Suppressor macrophage (primary cell): ENCODE measurements at regions not wholly inside any gene's neighbourhood (a gene's known extent, or its start where the extent isn't known, plus 50 kb on each side); places are given as distances from the start of the nearest gene placed in this dataset.

Source experiments
- DNase-seq, 4 experiments: peaks; one replicate each; pipeline ENCODE4 v3.0.0-alpha.2; 2020 to 2022

DNA sequence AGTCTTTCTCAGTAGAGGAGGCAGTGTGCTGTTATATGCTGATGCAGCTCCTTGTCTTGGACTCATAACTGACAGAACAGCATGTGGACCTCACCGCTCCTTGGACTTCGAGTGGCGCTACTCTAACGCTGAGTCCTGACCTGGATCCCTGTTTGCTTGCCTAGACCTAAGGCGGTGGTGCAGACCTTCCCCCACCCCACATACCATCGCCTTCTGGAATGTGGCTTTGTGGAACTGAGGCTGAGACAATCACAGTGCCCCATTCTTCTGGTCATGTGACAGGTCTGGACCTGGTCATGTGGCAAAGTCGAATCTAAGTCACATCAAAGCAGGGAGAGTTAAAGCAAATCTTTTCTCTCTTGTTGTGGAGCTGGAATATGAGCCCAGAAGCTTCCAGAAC lies 190.7 kb upstream of the MKI67 start:
- no peak for DNase-seq

DNA sequence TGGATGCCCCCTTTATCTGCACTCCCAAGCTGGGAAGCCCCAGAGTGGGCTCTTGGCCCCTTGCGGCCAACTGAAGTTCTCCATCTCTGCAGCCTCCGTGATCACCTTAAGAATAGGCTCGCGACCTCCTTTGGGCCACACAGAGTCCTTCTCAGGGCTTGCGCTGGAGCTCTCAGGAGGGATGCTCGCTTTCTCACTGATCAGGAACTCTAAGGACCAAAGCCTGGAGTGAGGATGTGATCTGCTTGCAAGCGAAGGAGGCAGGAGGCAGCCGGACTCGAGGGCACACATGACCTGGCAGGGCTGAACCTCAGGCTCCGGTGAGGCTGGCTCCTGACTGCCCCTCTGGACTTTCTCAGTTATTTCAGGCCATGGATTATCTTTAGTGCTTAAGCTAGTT lies 192.1 kb upstream of the MKI67 start:
- DNase-seq = no peak

DNA sequence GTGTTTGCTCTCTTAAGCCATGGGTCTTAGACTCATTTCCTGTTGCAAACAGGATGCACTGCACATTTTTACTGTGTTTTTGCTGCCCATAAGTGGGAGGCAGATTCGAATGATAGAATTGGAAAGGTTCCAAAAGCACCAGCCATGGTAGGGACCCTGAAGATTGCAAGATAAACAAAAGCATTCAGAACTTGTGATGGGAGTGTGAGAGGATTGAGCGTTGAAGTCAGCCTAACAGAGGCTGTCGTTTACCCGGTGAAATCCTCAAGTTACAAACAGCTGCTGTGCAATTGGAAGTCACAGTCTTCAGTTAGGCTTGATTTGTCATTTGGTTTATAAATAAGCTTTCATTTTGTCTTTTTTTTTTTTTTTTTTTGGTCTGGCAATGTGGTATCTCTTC lies 192.7 kb upstream of the MKI67 start:
- DNase-seq = no peak

DNA sequence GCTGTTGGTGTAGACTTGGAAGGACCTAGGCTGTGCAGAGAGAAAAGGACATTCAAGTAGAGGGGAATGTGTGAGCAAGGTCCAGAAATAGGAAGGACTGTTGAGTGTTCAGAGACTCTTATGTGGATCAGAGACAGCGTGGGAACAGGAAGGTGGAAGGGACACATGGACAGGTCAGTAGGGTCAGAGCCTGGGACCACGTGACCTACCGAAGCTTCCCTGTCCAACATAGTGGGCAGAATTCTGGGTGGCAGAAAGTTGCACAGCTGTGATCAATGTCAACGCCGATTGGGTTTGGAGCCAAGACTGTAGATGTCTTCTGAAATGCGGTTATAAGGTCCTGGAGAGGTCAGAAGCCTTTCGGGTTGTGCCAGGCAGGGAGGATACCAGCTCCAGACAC lies 195.9 kb upstream of the MKI67 start:
- DNase-seq = no peak

DNA sequence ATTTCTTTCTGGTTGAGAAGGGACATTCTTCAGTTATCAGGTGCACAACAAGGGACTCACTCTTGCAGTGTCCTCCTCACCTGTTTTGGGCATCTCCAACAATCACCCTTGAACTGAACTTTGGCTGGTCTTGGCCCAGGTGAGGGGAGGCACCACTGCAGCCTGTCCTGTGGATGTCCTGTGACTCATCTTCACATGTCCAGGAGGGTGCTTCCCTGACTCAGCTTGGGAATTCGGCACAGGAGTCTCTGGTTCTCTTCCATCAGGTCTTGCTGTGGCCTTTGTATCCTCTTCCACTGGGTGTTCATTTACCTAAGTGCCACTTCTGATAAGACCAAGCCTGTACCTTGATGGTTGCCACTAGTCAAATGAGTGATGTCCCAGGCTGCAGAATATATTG lies 196.7 kb upstream of the MKI67 start:
- DNase-seq = no peak

DNA sequence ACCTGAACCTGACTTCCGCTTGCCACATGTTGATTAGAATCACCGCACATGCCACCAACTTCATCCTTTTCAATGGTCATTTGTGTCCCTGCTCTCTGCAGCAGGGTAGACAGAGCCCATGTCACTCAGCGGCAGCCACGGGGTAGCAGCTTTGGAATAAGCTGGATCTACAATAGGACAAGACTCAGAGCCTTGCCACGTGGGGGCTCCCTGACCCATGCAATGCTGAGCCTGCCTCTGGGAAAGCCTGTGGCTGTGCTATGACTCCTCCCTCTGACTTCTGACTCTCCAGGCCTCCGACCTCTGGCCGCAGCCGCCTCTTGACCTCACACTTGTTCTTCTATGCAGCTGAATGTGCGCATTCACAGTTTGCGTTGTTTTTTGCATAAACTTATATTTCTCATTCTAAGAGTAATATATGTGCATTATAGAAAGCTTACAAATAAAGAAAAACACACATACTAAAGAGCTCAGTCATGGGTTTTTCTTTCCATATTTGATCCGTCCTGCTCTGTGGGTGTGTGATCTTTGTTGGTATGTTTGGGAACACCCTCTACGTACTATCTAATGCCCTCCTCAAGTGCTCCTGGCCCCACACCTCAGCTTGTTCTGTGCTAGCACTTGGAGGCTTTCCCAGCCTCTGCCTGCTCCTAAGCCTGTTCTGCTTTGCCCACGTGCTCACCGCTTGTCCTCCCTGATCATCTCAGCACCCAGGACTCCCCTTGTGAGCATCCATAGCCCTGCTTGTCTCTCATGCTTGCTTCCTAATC lies 198.0 kb upstream of the MKI67 start:
- DNase-seq = no peak

DNA sequence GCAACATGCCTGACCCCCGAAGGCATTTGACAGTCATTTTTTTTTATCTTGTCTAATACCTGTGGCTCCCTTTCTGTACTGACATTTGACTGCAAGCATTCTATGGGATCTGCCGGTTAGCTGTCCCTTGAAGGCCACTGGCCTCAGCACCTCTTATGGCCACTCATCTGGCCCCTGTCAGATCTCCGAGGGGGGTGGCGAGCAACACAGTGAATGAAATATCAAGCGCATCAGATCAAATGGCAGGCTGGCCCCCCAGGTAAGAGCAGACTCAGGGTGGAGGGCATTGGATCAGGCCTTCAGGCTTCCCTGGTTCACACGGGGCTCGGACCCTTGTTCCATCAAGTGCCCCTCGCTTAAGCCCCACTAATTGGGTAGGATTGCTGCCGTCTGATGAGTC lies 199.6 kb upstream of the MKI67 start:
- no peak for DNase-seq

DNA sequence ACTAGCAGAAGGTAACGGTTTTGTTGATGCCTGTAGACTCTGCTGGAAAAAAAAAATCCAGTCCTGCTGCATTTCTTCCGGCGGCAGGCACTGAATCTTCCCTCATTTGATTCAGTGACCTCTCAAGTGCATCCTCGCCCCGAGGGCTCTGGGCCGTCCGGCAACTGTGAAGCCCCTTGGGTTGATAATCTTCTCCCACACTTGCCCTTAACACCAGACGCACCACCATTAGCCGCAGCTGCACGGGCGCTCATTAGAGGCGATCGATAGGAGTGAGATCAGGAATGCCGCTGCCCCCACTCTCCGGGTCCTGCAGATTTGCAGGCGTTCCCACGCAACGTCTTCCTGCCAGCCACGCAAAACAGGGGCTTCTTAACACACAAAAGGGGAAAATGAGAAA lies 200.0 kb upstream of the MKI67 start:
- no peak for DNase-seq

DNA sequence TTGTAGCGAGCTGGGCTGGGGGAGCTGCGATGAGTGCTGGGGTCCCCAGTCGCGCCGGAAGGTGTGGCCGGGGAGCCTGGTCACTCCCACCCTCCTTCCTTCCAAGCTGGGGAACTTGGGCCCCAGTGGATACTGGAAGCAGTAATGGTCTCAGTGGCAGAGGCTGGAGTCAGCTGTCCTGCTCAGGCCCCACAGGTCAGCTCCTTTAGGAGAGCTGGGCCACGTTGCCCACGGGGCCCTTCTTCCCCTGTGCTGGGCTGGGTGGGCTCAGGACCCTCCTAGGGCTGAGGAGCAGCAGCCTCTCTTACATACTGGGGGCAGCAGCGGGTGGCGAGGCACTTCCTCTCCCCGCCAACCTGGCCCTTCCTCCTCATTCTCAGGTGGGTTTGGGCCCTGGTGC lies 200.6 kb upstream of the MKI67 start:
- DNase-seq = no peak

DNA sequence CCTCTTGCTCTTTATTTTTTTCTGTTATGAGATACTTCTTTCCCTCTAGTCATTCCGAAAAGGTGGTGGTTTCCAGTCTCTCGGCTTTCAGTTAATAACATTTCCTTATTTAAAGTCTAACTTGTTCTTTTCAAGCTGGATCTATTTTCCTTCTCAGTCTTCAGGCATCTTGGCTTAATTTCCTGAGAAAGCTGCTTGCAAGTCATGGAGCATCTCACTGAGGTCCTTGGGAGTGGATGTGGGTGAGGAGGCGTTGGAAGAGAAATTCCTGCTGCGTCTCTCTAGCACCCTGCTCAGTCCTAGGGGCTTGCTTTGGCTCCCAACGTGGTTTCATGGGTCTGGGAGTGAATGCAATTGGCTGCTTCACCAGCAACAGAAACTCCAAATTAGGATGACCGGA lies 210.2 kb upstream of the MKI67 start:
- no peak for DNase-seq

DNA sequence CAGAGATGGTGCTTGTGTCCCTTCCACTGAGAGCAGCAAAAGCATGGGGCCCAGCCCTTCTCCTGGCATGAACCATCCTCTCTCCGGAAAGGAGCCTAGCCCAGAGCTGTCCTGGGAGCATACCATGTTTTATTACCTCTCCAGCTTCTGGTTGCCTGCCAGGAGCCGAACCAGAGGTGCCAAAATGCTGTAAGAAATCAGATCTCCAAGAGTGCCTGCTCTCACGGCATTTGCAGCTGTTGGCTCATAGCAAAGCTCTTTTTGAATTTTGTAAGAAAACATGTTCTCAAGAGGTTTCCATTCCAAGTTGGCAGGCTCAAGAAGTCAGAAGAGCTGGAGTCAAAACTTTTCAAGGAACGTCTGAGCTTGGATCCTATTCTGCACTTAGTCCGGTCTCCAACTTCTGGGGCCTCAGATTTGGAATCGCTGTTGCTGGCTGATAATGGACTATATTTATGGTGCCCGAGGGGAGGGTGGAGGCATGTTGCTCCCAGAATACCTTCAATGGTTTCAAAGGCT lies 211.7 kb upstream of the MKI67 start:
- no peak for DNase-seq

DNA sequence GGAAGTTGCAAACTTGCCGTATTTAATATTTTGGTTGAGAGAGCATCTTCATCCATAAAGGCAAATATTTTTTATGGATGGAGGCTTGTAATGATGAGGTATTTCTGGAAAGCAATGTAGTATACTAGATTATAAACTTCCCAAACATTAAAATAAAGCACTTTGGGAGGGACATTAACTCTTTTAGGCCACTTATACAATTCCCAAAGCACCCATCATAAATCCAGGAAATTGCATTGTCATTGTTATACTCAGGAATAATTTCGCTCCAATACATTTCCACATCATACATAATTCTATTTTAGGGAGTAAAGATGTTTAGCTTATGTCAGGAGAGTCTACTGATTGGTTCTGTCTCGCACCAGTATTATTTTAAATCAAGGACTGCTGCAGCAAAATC lies 212.7 kb upstream of the MKI67 start:
- no peak for DNase-seq

DNA sequence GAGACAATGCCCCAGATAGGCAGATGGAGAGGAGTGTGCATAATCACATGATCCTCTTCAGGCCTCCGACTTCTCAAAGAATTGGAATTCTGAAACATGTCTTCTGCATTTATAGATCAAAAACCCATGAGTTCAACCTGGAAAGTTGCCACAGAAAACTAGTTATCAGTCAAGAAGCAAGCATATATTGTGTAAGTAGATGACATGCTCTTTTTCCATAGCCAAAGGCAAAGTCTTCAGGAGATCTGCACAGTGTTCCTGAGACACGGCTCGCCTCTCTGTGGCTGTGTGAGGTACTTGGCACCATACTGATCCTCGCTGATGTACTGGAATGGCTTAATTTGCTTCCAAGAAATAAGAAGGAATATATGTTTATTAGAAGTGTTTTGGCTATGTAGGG lies 213.5 kb upstream of the MKI67 start:
- DNase-seq = no peak

DNA sequence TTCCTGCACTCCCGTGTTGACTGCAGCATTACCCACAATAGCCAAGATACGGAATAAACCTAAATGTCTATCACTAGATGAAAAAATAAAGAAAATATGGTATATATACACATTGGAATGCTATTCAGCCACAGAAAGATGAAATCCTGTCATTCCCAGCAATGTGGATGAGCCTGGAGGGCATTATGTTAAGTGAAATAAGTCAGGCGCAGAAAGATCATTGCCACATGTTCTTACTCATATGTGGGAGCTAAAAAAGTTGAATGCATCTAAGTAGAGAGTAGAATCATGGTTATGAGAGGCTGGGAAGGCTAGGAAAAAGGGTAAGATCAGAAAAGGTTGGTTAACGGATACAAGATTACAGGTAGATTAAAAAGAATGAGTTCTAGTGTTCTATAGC lies 219.1 kb upstream of the MKI67 start:
- DNase-seq = no peak

DNA sequence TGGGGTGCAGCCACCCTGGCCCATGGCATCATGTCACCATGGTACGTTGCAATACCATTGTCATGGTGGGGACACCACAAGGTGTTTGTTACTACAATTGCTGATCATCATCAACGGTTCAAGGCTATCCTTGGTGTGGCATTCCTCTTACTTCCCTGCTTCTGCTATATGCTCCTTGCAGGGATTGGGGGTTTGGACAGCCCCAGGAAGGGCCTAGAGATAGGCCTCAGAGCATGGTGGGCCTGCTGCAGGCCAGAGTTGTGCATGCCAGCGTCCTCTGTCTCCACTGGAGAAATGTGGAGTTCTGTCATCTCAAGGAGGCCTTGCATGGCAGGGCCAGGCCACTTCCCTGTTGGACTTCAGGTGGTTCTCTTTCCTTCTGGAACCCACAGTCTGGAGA lies 234.6 kb upstream of the MKI67 start:
- no peak for DNase-seq

DNA sequence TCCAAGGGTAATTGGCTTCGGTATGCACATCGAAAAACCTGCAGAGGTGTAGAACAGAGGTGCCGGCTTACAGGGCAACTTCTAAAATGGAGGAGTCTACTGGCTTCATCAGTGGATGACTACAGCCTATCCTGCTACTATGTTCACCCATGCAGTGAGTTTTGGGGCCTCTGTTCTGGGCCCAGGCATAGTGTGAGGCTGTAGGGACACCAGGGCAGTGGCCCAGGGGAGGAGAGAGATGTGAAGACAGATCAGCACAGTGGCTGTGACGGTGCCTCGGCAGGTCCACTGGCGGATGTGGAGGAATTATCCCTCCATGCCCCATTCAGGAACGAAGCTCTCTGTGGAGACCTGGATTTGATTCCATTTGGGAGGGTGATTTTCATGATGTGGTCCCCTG lies 235.3 kb upstream of the MKI67 start:
- no peak for DNase-seq

DNA sequence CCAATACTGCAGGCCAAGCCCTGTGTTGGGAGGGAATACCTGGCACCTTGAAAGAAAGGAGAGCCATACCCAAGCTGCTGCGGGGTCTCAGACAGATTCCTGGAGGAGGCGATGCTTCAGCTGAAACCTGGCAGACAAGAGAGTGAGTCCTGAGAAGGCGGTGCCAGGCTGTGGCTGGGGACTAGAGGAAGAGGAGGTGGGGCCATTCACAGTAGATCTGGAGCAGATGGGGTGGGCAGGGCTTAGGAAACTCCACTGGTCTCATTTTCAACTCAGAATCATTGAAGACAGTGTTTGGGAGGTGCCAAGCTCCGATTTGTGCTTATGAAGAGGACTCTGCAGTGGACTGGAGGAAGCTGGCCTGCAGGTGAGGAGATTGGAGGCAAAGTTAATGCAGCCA lies 236.3 kb upstream of the MKI67 start:
- no peak for DNase-seq

DNA sequence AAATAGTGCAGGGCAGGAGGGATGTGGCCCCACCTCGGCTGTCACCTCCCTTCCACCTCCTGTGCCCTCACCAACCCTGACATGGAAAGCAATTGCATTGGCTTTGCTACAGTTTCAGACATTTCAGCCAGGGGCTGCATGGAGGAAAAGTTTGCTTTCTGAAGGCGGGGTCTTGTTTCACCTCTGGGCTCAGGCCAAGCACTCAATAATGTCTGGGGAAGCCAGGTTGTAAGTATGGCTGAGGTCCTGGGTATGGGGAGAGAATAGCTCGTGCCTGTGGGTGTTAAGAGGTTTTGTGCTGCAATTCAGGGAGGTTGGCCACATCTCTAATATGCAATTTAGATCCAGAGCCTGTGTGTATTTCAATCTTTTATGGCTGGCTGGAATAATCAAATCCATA lies 238.4 kb upstream of the MKI67 start:
- no peak for DNase-seq

DNA sequence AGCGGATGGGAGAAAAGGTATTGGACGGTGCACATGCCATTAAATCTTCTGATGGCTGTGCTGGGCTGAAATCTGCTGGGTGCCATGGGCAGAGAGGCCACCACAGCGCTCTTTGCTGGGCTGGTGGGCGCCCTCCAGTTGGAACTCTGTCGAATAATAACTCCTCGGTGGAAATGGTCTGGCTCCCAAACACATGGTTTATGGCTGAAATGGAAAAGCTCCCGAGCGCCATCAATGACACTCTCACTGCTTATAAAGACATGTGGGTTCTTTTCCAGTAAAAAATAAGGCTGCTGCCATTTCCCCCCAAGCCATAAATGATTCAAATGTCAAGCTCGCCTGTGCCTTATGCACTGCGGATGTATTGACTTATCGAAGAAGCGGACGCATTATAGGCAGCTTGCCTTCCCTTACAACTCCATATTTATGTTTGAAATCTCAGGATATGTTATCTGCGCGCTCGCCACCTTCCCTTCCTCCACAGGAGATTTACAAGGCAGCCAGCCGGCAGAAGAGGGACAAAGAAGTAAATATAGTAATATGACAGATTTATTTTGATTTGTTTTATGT lies 239.0 kb upstream of the MKI67 start:
- DNase-seq = no peak

DNA sequence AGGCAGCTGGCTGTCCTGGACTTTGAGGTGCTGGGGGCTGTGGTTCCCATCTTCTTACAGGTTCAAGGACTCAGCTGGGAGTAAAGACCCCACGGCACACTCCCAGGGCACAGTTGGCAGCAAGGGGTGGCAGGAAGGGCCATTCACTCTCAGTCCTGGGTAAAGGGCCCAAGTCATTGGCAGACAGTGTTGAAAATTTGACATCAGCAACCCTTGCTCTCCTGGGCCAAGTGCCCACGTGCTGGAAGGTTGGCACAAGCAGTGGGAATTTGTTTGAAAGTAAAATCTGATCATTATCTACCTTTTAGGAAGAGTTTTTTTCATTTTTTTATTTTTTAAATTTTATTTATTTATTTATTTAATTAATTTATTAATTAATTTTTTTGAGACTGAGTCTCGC lies 241.6 kb upstream of the MKI67 start:
- no peak for DNase-seq

DNA sequence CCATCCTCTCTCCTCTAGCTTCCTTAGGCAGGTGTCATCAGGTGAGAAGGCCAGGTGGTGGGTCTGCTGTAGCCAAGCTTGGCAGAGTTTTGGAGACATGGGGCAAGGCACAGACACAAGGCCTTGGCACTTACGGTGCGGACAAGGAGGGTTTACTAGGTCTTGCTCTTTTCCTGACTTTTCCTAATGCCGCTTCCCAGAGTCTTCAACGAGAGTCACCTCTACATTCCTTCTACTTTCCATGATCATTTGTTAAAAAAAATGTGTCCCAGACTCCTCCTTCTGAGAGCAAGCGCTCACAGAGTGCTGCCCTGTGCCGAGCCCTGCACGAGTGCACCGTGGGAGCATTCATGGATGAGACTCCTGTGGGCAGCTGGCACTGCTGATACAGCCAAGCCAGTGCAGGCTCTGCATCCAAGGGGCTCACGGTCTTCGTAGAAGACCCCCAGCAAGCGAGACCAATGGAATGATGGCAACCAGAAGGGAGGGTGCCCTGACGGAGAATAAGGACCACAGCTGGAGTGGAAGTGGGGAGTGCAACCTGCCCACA lies 243.0 kb upstream of the MKI67 start:
- no peak for DNase-seq

DNA sequence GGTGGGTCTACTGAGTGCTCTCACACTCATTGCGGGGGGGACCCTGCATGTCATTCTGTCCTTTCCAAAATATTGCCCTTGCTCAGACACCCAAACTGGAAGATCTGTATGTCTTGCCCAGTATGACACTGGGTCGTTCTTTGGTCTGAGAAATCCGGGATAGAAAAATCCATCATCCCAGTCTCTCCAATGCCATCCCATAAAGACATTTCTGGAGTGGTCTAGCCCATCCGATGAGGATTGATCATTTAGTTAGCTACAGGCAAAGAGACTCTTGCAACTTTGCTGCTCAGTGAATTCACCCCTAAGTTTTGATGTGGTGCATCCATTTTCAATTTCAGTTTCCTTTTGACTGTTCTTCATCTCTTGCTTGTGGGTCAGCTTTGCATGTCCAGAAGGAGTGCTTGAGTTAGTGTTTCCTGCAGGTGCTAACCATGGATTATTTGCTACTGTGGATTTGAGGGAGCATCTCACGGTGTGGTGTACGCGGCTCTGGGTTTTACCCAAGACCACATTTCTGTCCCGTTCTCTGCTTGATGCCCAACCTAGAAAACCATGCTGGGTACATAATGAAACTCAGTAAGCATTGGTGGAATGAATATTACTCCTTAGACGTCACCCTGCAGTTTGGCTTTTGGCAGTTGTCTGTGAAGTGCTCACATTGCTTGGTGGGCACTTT lies 247.0 kb upstream of the MKI67 start:
- no peak for DNase-seq

DNA sequence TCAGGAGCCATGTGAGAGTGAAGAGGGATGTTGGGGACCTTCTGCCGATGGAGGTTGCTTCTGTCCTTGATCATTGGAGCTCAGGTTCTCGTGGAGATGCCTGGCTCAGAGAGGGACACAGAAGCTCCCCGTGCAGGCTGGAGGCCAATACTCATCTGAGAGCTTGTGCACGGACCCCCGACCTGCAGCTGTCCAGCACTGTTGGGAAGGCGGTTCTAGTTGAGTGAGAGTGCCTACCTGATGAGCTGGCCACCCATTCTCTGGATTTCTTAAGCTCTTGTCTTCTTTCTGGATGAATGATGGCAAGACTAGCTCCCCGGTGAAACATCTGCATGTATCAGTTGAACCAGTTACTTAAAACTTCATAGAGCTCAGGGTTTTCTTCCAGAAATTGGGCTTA lies 247.6 kb upstream of the MKI67 start:
- DNase-seq = no peak

DNA sequence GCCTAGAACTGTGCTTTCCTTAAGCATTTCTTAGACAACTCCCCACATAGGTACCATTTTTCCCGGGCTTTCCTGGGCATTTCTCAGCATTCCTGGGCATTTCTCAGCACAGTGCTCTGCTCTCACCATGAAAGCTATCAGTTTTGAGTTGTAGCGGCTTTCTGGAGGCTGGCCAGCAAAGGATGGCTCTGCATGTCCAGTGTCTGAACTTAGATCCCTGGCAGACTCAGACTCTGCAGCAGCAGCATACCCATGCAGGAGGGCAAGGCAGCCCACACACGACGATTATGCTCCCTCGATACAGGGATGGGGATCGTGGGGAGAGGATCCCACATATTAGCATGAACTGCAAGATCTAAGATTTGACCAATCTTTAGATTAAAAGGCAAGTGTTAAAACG lies 248.9 kb upstream of the MKI67 start:
- DNase-seq = no peak
